GM18858 (cell line): ENCODE measurements at regions not wholly inside any gene's neighbourhood (a gene's known extent, or its start where the extent isn't known, plus 50 kb on each side); places are given as distances from the start of the nearest gene placed in this dataset.
"Not testable (repeated sequence)": the region's sequence is repeated elsewhere in the genome, so short reads cannot be mapped to it uniquely, and the experiment has no call there.

Source experiments
- ATAC-seq: cut with Tn5 transposase; IDR thresholded peaks from one replicate; pipeline ENCODE4 v1.9.1; 2021; ENCODE audit not compliant: unreplicated experiment

DNA sequence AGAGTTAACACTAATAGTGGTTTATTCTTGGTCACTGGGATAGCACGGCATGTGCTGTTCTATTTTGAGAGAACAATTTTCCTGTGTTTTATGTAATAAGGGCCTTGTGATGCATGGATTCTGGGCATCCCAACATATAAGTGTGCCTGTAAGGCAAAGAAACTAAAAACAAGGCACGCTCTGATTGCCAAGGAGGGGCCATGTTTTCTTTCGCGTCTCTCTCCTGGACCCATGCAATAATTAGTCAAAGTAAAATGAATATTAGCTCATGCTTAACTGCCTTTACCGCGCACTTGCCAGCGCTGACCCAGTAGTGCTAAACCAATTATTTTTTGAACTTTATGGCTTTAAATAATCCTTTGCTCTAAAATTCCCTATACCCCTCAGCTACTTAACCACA lies 140.9 kb downstream of the PSAT1 start:
- no peak for ATAC-seq

DNA sequence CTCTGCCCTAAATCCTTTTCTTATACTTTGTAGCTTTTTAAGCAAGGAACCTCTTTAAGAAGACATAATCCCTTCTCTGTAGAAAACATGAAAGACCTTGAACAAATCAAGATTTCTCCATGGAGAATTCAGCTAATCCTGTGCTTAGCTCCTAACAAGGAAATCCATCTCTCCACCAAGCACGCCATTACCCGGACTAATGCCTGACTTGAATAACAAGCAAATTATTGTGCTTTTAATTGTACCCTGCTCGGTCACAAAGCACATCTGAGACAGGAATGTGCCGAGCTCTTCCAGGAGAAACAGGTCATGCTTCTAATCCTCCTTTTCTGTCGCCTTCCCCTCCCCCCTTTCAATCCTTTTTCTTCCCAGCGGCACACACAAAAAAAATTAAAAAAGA lies 141.3 kb downstream of the PSAT1 start:
- ATAC-seq, result no peak

DNA sequence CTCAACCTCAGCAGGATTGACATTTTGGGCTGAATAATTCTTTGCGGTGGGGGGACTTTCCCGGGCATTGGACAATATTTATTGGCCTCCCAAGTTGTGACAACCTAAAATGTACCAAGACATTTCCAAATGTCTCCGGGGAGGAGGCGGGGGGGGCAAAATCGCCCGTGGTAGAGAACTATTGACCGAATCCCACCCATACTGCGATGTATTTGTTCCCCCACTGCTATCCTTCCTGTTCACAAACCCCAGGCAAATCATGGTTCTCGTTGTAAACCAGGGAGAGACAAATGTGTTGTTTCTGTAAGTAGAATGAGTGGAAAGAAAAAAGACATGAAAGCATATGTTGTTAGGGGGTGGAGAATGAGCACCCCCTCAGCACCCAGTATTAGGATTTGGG lies 141.9 kb downstream of the PSAT1 start:
- ATAC-seq, result no peak

DNA sequence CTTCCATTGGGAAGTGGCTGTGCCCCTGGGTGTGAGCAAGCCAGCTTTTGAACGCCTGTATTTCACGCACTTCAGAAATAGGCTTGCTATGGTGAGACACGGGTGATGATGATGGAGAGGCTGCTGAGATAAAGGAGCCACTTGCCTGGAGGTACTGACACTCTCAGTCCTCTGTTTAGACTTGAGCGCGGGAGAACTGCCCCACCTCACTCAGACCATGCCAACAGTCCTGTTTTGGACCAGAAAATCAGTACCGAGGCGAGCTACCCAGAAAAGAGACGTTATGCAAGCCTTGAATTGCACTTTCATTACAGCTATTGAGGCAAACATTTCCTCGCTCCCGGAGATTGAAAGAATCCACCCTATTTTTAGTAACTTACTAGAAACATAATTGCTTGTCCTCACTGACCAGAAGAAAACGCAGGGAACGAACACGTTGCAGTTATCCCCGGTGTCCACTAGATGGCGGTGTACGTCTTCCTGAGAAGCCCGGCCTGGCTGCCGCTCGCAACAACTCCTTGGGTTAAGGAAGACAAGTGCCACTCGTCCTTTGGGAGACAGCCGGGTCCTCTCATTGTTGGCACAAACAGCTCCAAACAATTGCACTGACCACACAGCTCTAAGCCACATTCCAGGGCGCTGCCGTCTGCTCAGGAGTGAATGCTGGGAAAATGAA lies 142.4 kb downstream of the PSAT1 start:
- ATAC-seq, result peak; percentile 84

DNA sequence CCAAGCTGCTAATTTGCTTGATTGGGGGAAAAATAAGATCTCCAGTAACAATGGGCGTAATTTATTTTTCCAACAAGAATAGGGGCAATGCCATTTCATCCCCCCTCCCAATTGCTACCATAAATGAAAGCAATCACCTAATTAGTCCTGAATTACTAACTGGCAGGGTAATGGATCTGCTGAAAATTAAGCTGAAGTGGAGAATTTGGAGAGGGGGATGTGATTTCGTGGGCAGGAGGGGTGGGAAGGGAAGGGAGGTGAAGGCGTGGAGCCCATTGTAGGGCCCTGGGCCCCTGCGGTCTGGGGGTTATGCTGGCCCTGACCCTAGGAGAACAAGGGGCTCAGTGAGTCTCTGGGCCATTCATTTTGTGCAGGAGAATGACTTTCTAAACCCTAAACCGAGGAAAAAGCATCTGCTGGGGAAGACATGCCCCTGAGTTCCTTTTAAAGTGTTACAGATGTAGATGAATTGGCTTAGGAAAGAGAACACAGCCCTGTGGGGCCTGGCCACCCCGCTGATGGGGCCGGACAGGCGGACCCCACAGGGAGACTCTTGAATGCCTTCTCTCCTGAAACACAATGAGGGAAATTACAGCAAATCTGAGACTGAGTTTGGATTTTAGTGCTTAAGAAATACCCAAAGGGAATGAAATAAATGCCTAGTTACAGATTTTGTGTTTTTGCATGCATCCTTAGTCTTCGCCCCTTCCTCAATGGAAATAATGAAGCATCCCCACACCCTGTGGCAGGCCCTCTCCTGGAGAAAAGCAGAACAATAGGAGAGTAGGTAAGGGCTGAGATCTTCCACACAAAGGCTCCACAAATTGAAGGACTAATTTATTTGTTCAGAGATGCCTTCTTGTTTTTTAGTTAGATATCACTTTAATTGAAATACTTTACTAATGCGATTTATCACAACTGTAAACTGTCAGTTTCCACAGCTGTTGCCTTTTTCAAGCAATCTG lies 143.2 kb downstream of the PSAT1 start:
- no peak for ATAC-seq

DNA sequence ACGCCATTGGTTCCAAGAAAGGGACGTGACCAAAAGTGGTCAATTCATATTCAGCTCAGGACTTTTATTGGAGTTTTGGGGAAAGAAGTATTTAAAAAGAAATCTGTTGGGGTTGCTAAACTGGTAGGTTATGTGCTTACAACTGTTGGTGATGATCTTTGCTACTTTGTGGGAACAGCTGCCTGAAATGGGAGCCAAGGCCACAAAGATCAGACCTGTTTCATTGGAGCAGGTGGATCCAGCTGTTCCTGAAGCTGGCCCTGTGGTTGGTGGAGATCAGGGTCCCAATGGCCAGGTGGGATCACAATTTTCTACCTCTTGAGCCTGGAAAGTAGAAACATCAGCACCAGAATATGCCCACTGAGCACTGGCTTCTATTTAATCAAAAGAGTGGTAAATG lies 144.5 kb downstream of the PSAT1 start:
- ATAC-seq, result no peak

DNA sequence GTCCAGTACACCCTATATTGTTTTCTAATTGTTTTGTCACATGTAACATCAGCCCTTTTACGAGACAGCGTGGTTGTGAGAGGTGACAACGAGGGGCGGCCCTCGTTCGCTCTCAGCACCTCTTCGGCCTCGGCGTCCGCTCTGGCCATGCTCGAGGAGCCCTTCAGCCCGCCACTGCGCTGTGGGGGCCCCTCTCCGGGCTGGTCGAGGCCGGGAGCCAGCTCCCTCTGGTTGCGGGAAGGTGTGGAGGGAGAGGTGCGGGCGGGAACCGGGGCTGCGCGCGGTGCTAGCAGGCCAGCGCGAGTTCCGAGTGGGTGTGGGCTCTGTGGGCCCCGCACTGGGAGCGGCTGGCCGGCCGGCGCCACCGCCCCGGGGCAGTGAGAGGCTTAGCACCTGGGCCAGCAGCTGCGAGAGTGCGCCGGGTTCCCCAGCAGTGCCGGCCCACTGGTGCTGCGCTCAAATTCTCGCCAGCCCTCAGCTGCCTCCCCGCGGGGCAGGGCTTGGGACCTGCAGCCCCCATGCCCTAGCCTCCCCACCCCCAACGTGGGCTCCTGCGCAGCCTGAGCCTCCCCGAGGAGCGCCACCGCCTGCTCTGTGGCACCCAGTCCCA lies 145.0 kb downstream of the PSAT1 start:
- no peak for ATAC-seq

DNA sequence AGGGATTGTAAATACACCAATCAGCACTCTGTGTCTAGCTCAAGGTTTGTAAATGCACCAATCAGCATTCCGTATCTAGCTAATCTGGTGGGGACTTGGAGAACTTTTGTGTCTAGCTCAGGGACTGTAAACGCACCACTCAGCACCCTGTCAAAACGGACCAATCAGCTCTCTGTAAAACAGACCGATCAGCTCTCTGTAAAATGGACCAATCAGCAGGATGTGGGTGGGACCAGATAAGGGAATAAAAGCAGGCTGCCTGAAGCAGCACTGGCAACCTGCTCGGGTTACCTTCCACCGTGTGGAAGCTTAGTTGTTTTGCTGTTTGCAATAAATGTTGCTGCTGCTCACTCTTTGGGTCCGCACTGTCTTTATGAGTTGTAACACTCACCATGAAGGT lies 145.7 kb downstream of the PSAT1 start:
- not testable (repeated sequence) for ATAC-seq

DNA sequence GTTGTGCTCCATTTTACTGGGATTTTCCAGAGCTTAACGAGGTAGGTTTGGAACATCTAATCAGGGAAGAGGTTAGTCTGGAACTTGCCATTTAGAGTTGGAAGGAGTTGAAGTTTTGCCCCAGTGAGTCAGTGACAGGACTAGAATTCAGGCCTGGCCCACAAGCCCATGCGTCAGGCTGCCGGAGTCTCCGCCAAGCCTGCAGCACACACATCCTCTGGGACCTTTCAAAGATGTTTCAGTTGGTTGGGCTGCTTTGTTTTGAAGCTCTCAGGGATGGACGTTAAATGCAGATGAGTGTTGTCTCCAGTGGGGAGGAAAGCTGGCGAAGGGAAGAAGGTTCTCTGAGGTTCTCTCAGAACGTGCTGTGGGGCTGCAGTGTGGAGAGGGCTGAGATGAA lies 147.0 kb downstream of the PSAT1 start:
- no peak for ATAC-seq

DNA sequence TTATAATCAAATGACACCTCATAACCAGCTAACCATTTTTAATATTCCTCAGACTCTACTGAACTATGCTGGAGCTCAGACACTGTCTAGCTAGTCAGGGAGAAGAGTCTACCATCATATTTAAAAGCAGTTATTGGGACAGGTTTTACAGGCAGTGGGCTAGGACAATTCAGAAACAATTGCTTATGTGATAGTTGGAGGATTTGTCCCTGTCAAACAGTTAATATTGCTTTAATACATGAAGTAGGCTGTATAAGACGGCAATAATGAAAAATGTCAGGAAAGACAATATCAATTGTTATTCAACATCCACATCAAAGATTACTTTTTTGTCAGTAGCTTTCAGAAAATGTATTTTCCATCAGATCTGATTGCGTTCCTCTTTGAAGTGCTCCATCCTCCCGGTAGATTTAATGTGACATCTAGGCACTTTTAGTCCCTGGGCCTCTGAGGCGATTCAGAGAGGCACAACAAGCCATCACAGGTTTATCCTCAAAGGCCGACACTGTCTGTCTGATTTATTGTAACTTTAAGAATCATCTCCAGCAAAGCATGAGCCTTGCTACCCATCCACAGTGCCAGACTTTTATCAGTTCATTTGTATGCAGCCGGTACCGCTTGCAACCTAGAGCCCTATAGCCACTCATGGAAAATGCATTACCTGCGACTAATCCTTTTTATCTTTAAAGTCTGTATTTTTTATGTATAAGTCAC lies 152.2 kb downstream of the PSAT1 start:
- no peak for ATAC-seq

DNA sequence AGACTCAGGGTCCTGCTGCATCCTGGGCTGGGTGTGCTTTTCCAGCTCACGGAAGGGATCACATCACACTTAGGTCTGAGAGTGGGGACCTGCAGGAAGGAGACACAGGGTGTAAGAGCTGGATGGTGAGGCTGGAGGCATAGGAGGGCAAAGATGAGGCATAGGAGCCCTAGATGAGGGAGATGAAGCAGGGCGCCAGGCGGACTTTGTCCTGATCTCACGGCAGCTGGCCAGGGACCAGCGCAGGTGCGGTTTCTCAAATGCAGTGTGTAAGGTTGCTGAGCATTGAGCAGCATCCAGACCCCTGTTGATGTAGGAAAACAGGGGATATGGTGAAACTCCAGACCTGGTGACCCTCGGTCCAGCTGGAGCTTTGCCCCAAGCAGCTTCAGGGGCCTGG lies 156.5 kb downstream of the PSAT1 start:
- ATAC-seq, result no peak

DNA sequence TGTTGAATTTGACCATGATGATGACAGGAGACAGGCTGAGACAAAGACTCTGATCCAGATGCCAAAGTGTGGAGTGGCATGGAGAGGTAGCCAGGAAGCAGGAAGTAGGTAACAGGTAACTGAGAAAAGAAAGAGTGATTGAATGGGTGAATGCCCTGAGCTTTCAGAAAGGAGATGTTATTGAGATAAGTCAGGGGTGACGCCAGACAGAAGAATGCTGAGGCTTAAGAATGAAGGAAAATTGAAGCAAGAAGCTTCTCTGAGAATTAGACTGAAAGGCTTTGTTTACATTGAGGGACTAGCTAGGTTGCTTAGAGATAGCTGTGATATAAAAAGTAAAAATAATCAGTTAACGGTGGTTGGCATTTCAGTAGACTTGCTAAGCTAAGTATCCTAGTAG lies 165.7 kb downstream of the PSAT1 start:
- ATAC-seq, result no peak

DNA sequence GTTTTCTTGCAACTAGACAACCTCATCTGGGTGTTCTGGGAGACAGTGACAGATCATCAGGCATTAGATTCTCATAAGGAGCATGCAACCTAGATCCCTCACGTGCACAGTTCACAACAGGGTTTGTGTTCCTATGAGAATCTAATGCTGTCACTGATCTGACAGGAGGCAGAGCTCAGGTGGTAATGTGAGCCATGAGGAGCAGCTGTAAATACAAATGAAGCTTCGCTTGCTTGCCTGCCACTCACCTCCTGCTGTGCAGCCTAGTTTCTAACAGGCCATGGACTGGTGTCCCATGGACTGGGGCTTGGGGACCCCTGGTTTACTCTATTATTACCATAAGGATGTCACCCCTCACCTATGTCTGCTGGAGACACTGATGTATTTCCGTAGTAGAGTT lies 166.8 kb downstream of the PSAT1 start:
- no peak for ATAC-seq

DNA sequence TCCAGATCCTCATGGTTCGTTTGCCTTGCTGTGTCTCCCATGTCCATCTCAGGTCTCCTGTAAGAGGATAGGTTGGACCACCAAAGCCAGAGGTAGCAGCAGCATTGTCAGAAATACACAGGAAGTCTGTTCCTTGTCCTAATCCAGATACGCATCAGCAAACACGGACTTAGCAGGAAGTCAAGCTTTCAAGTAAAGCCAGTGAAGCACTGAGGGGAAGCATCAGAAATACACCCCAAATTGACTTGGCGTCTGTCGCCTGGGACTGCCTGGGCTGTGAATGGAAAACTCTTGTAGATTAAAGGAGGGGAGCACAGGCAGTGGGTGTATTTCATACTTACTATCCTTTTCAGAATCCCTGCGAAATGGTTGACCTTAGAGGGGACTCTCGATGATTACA lies 171.3 kb downstream of the PSAT1 start:
- no peak for ATAC-seq

DNA sequence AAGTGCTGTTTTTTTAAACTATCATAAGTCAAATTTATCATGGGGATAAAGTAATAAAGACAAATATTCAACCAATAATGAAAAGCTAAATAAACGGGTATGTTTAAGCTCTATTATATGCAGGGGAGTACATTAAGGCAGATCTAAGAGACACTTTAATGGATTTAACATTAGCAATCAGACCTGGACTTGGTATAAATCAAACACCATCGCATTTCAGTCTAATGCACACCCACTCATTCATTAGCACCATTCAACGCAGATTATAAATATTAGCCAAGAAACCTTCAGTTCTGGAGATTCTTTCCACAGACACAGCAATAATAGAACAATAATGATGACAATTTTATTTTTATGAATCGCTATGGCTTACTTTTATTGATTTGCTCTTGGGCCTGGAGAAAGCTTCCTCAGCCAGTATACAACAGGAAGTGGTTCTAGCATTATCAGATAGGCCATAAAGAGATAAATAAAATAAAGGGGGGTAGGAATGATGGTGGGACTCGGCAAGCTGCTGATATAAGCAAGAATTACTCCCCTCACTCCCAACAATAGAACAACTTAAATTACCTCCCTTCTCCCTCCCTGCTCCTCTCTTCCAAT lies 172.2 kb downstream of the PSAT1 start:
- no peak for ATAC-seq

DNA sequence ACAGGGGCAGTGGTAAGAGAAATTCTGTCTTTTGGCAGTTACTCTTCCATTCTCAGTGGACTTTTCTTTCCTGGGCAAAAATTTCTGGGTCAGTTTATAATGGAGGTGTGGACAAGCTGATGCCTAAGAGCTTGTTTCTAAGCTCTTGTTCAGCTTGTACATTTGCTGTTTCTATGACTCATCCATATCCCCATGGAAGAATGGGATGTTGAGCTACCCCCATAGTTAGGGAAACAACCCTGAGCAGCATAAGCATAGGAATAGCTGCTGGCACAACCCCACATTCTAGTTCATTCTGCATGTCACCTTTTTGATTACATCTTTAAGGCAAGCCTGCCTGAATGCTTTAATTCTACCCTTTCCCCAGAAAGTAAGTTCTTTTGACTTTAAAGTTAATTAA lies 173.3 kb downstream of the PSAT1 start:
- ATAC-seq, result no peak

DNA sequence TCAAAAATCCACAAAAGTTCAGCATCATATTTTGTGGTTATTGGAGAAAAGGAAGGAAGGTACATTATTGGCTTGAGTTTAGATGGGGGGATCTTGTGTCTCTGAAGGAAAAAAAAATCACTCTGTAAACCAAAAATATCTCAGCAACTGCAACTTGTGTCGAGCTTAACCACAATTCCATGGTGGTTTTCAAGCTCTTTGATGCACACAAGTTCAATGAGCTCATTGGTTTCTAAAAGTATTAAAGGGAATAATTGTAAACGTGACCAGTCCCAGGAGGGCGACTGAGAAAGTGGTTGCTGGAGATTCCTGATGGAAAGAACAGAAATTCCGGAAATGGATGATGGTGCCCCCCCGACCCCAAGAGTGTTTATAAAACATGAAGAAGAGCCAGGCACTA lies 173.8 kb downstream of the PSAT1 start:
- ATAC-seq, result no peak

DNA sequence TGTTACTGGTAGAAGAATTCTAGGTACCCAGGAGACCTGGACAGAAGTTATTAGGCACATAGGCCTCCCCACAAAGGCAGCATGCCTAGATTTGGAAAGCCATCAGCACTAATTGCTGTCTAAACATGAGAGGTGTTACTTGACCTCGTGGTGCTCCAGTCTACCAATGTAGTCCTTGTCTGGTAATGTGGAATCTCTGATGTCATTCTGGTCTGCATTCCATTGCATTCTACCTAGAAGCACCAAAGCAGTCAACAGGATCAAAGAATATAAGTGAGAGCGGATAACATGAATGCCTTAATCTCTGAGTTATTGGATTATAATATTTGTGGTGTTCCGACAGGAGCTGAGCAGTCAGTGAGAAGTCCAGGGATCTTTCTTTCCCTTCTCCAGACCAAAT lies 175.2 kb downstream of the PSAT1 start:
- ATAC-seq, result no peak

DNA sequence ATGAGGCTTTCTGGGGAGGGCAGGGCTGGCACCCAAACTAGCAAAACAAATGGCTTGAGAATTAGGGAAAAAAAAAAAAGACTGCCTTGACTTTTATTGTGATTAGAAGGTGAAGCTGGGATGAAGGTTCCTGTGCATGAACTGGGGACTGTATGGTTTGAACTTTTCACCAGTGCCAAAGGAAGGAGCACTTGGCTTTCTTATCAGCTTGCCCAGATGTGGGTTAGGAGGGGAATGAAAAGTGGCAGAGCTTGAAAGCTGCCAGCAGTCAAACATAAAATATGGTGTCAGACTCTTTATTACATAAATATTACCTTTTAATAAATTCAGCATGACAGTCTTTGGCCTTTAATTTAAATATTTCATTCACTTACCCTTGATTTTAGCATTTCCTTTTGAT lies 182.5 kb downstream of the PSAT1 start:
- no peak for ATAC-seq

DNA sequence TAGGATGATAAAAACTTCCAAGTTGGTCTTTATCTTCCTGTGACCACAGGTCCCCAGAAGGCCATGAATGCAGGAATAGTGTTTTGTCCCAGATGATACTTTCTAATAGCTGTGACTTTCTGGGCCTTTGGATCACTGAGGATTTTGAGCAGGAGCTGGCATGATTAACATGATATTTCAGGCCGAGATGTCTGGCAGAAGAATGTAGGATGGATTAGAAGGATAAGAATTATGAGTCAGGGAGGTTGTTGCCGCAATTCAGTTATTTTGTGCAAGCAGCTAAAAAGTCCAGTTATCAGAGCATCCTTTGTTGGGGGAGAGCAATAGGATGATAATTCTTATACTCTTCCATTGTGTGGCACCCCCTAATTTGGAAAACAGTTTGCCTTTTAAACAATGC lies 189.7 kb downstream of the PSAT1 start:
- no peak for ATAC-seq

DNA sequence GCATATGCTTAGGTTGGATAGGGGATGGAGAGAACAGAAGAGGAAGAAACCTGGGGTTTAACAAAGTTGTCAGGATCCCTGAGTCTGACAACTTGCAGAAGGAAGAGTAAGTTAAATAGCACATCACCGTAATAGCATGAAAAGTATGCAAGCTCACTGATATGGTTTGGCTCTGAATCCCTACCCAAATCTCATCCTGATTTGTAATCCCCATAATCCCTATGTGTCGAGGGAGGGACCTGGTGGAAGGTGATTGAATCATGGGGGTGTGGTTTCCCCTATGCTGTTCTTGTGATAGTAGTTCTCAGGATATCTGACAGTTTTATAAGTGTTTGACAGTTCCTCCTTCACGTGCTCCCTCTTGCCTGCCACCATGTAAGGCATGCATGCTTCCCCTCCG lies 193.3 kb downstream of the PSAT1 start:
- no peak for ATAC-seq
